Neural progenitor cell (in vitro differentiated cells): ENCODE measurements at regions not wholly inside any gene's neighbourhood (a gene's known extent, or its start where the extent isn't known, plus 50 kb on each side); places are given as distances from the start of the nearest gene placed in this dataset.

Source experiments
- EZH2 ChIP-seq: fragments of 200-600 bp; sonication (generic); IDR thresholded peaks from 2 replicates; pipeline ENCODE4 v1.6.1; 2017; ENCODE audit warnings: antibody characterized with exemption, mild to moderate bottlenecking, moderate library complexity
- EZH2phosphoT487 ChIP-seq: fragments of 200-600 bp; sonication (generic); IDR thresholded peaks from 2 replicates; pipeline ENCODE4 v1.6.1; 2017; ENCODE audit warnings: antibody characterized with exemption
- TF ChIP-seq, protein P1 (sequence below): fragments of 200-600 bp; sonication (generic); IDR thresholded peaks from 2 replicates; pipeline ENCODE4 v1.5.1; 2017; ENCODE audit warnings: antibody characterized with exemption, mild to moderate bottlenecking

DNA sequence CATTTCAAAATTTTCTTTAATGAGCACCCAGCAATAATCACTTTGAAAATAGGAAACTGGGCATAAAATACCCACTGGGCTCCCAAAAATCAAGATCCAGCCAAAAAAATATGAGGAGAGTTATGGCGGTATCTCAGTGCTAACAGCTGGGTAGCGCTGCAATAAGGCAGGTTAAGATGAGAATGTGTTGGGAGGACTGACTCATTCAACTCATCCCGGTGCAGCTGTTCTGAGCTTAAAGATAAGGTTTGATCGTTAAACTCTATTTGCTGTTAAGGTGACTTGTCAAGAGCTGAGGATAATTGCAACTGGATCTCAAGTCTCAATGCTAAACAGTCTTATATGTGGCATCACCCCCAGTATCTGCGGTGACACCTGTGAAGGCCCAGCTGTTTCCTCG, 507.7 kb downstream of the EPM2A start:
- TF ChIP-seq, protein P1, sequence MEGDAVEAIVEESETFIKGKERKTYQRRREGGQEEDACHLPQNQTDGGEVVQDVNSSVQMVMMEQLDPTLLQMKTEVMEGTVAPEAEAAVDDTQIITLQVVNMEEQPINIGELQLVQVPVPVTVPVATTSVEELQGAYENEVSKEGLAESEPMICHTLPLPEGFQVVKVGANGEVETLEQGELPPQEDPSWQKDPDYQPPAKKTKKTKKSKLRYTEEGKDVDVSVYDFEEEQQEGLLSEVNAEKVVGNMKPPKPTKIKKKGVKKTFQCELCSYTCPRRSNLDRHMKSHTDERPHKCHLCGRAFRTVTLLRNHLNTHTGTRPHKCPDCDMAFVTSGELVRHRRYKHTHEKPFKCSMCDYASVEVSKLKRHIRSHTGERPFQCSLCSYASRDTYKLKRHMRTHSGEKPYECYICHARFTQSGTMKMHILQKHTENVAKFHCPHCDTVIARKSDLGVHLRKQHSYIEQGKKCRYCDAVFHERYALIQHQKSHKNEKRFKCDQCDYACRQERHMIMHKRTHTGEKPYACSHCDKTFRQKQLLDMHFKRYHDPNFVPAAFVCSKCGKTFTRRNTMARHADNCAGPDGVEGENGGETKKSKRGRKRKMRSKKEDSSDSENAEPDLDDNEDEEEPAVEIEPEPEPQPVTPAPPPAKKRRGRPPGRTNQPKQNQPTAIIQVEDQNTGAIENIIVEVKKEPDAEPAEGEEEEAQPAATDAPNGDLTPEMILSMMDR: no peak
- TF ChIP-seq EZH2: no peak
- TF ChIP-seq EZH2phosphoT487: no peak
